ENCODE measurements at regions not wholly inside any gene's neighbourhood (a gene's known extent, or its start where the extent isn't known, plus 50 kb on each side); places are given as distances from the start of the nearest gene placed in this dataset.

GRCh38 chr1:90593312-90593711, 123.8 kb downstream of the BARHL2 start:
- Histone ChIP-seq H3K27ac (ENCODE audit: low read depth) (no peak overlapping the region), H3K4me3 (no peak overlapping the region), H3K4me2 (no peak overlapping the region), H3K27me3 (ENCODE audit: insufficient read depth) (no peaks in the 10 kb centered on the region), H3K9me2 (ENCODE audit: insufficient read depth) (no peaks in the 10 kb centered on the region), H4K20me1 (replicated peaks; ENCODE audit: insufficient read depth) (no peaks in the 10 kb centered on the region), H3F3A (replicated peaks; ENCODE audit: low read depth) (no peaks in the 10 kb centered on the region), H2AFZ (no peak overlapping the region), H3K36me3 (ENCODE audit: insufficient read depth) (no peaks in the 10 kb centered on the region), H3K4me1 (ENCODE audit: insufficient read depth) (no peaks in the 10 kb centered on the region), H3K79me2 (replicated peaks; ENCODE audit: insufficient read depth) (no peaks in the 10 kb centered on the region)
- Mint-ChIP-seq H3K4me1 (no peaks in the 10 kb centered on the region), H3K27ac (no peak overlapping the region), H3K27me3 (ENCODE audit: insufficient read depth, low read depth, poor library complexity) (no peaks in the 10 kb centered on the region), H3K36me3 (ENCODE audit: low read depth) (peaks cover 3% of the 10 kb centered on the region; the same call in 2 of the 3 replicates), H3K9me3 (peaks cover 19% of the 10 kb centered on the region), H3K4me3 (no peak overlapping the region)
- DNase-seq (ENCODE audit: low spot score) (no peak), ATAC-seq (no peak)
- TF ChIP-seq ZNF462 (CRISPR knock-in tag; IDR thresholded peaks at IDR 0.05) (no peak), ZNF114 (CRISPR knock-in tag; IDR thresholded peaks at IDR 0.05) (no peak), CREB1 (CRISPR knock-in tag; IDR thresholded peaks at IDR 0.05; ENCODE audit: low read depth) (no peak), EZH2phosphoT487 (IDR thresholded peaks at IDR 0.05; ENCODE audit: unreplicated experiment) (no peak), STAT1 (IDR thresholded peaks at IDR 0.05; ENCODE audit: unreplicated experiment) (no peak), NANOG (IDR thresholded peaks at IDR 0.05; ENCODE audit: borderline replicate concordance) (no peak), EZH2 (IDR thresholded peaks at IDR 0.05; ENCODE audit: low read depth, unreplicated experiment) (no peak), REST (IDR thresholded peaks at IDR 0.05; ENCODE audit: unreplicated experiment) (no peak), CTCF (conservative IDR thresholded peaks at IDR 0.05; ENCODE audit: low read depth in 2 of 2) (no peak), JUNB (IDR thresholded peaks at IDR 0.05; ENCODE audit: unreplicated experiment) (no peak), POLR2AphosphoS5 (IDR thresholded peaks at IDR 0.05; ENCODE audit: low read depth) (no peak), ZNF331 (CRISPR knock-in tag; IDR thresholded peaks at IDR 0.05; ENCODE audit: low read depth) (no peak), ETS1 (IDR thresholded peaks at IDR 0.05) (no peak)

Measured in GM23338 (cell line).